H1 (cell line): ENCODE measurements at regions not wholly inside any gene's neighbourhood (a gene's known extent, or its start where the extent isn't known, plus 50 kb on each side); places are given as distances from the start of the nearest gene placed in this dataset.

Experiments used
- CTCF ChIA-PET: fragments of 300-600 bp; sonication (Branson Sonifier 250); formaldehyde crosslinking; loops from one replicate; lab custom pipeline; 2021; ENCODE audit not compliant: partially characterized antibody; lab: Charles Lee
- POLR2A ChIA-PET: fragments of 300-600 bp; sonication (Branson Sonifier 250); formaldehyde crosslinking; loops from one replicate; lab custom pipeline; 2021; ENCODE audit warnings: inconsistent platforms; ENCODE audit not compliant: partially characterized antibody; lab: Charles Lee
- DNase-seq, 2 experiments: peaks; one replicate each; pipeline versions ENCODE4 v3.0.0 to v3.0.0-alpha.2; 2010 to 2022; ENCODE audit warnings: low spot score in 2 of 2, low read depth in 1 of 2, mixed read lengths in 1 of 2
- FAIRE-seq: peaks from 2 replicates; lab custom pipeline; 2011; peaks lifted over from hg19 to GRCh38; lab: Jason Lieb, UNC
- H2AFZ ChIP-seq: 2 replicates; pipeline ENCODE4 v1.8.1; 2012; ENCODE audit warnings: low read length, inconsistent platforms
- H2AK5ac ChIP-seq: 2 replicates; pipeline ENCODE4 v1.6.1; 2013; ENCODE audit warnings: low read depth, low read length
- H2BK120ac ChIP-seq: replicated peaks from 2 replicates; pipeline ENCODE3; 2013; ENCODE audit warnings: low read depth, low read length, inconsistent platforms
- H2BK12ac ChIP-seq: 2 replicates; pipeline ENCODE4 v1.6.1; 2013; ENCODE audit warnings: low read depth, low read length
- H2BK15ac ChIP-seq: 2 replicates; pipeline ENCODE4 v1.6.1; 2013; ENCODE audit warnings: low read length
- H2BK20ac ChIP-seq: 2 replicates; pipeline ENCODE4 v1.6.1; 2013; ENCODE audit warnings: low read length
- H2BK5ac ChIP-seq: 2 replicates; pipeline ENCODE4 v1.6.1; 2013; ENCODE audit warnings: low read depth, low read length
- H3K14ac ChIP-seq: 2 replicates; pipeline ENCODE4 v1.6.1; 2013; ENCODE audit warnings: inconsistent platforms; ENCODE audit not compliant: insufficient read length
- H3K18ac ChIP-seq: 2 replicates; pipeline ENCODE4 v1.6.1; 2013; ENCODE audit warnings: low read length; ENCODE audit errors: extremely low read depth
- H3K23ac ChIP-seq: 2 replicates; pipeline ENCODE4 v1.6.1; 2013; ENCODE audit warnings: inconsistent platforms; ENCODE audit not compliant: insufficient read length
- H3K23me2 ChIP-seq: 2 replicates; pipeline ENCODE4 v1.6.1; 2013; ENCODE audit warnings: low read depth, low read length
- H3K27ac ChIP-seq: 2 replicates; pipeline ENCODE4 v1.6.1; 2011; ENCODE audit warnings: low read depth, low read length, inconsistent platforms
- H3K27me3 ChIP-seq, 4 experiments: replicated peaks in 1 of 4; 1 replicate in 1 of 4; 2 replicates in 3 of 4; pipeline versions ENCODE4 v1.6.1 to v1.8.1; 2011 to 2013; ENCODE audit warnings: low read length in 3 of 4, mild to moderate bottlenecking in 3 of 4, inconsistent platforms in 2 of 4, mixed read lengths in 2 of 4, moderate library complexity in 1 of 4; ENCODE audit not compliant: control insufficient read depth in 3 of 4, insufficient read depth in 3 of 4; ENCODE audit errors: extremely low read depth in 1 of 4
- H3K36me3 ChIP-seq, 4 experiments: 2 replicates each; pipeline versions ENCODE4 v1.6.1 to v1.8.1; 2011 to 2013; ENCODE audit warnings: mild to moderate bottlenecking in 4 of 4, low read length in 3 of 4, moderate library complexity in 2 of 4, control low read depth in 1 of 4, inconsistent platforms in 1 of 4; ENCODE audit not compliant: insufficient read depth in 4 of 4, control insufficient read depth in 2 of 4
- H3K4ac ChIP-seq: replicated peaks from 2 replicates; pipeline ENCODE3; 2013; ENCODE audit warnings: low read length, low read depth, mixed read lengths, inconsistent platforms; ENCODE audit not compliant: insufficient read length
- H3K4me1 ChIP-seq, 4 experiments: replicated peaks in 1 of 4; 1 replicate in 1 of 4; 2 replicates in 3 of 4; pipeline versions ENCODE4 v1.6.1 to v1.8.1; 2011 to 2013; ENCODE audit warnings: low read length in 3 of 4, inconsistent platforms in 2 of 4, mixed read lengths in 1 of 4; ENCODE audit not compliant: insufficient read depth in 4 of 4, control insufficient read depth in 3 of 4
- H3K4me2 ChIP-seq, 2 experiments: 2 replicates each; pipeline versions ENCODE4 v1.6.1 to v1.8.1; 2011 to 2013; ENCODE audit warnings: low read depth in 2 of 2, low read length in 2 of 2, control low read depth in 1 of 2, inconsistent platforms in 1 of 2, mild to moderate bottlenecking in 1 of 2; ENCODE audit not compliant: insufficient read depth in 1 of 2
- H3K4me3 ChIP-seq, 4 experiments: fragments of 200-600, 300-600 bp in 1 of 4; sonication (generic), shearing (Covaris generic), sonication (Bioruptor Twin) in 1 of 4; 2 replicates each; pipeline versions ENCODE4 v1.5.1 to v1.8.1; 2011 to 2016; ENCODE audit warnings: low read length in 4 of 4, low read depth in 3 of 4, control low read depth in 2 of 4, inconsistent platforms in 2 of 4, mild to moderate bottlenecking in 2 of 4, mixed read lengths in 1 of 4, moderate library complexity in 1 of 4; ENCODE audit not compliant: insufficient read depth in 2 of 4; ENCODE audit errors: extremely low read depth in 1 of 4
- H3K56ac ChIP-seq: replicated peaks from 2 replicates; pipeline ENCODE3; 2013; ENCODE audit warnings: low read depth, mild to moderate bottlenecking, mixed read lengths, low read length, inconsistent platforms; ENCODE audit not compliant: insufficient read length
- H3K79me1 ChIP-seq: 2 replicates; pipeline ENCODE4 v1.6.1; 2013; ENCODE audit warnings: low read depth, low read length, control low read depth
- H3K79me2 ChIP-seq, 2 experiments: 2 replicates each; pipeline versions ENCODE4 v1.6.1 to v1.8.1; 2012 to 2013; ENCODE audit warnings: low read length in 2 of 2, mild to moderate bottlenecking in 2 of 2, inconsistent platforms in 1 of 2; ENCODE audit not compliant: insufficient read depth in 2 of 2, control insufficient read depth in 1 of 2
- H3K9ac ChIP-seq, 4 experiments: replicated peaks in 1 of 4; 1 replicate in 1 of 4; 2 replicates in 3 of 4; pipeline versions ENCODE4 v1.6.1 to v1.8.1; 2011 to 2013; ENCODE audit warnings: low read depth in 3 of 4, low read length in 3 of 4, control low read depth in 2 of 4, mild to moderate bottlenecking in 2 of 4, moderate library complexity in 2 of 4, inconsistent platforms in 1 of 4; ENCODE audit errors: extremely low read depth in 1 of 4
- H3K9me3 ChIP-seq, 2 experiments: 2 replicates each; pipeline versions ENCODE4 v1.6.1 to v1.8.1; 2012 to 2013; ENCODE audit warnings: mild to moderate bottlenecking in 2 of 2, moderate library complexity in 2 of 2, control low read depth in 1 of 2, inconsistent platforms in 1 of 2, low read depth in 1 of 2, low read length in 1 of 2, mixed read lengths in 1 of 2; ENCODE audit not compliant: insufficient read depth in 2 of 2
- H4K20me1 ChIP-seq, 2 experiments: replicated peaks in 1 of 2; 2 replicates each; pipeline versions ENCODE3 to v1.8.1; 2011 to 2013; ENCODE audit warnings: inconsistent platforms in 2 of 2, low read length in 2 of 2, mild to moderate bottlenecking in 1 of 2; ENCODE audit not compliant: insufficient read depth in 2 of 2, control insufficient read depth in 1 of 2
- H4K5ac ChIP-seq: 2 replicates; pipeline ENCODE4 v1.6.1; 2013; ENCODE audit warnings: low read length, low read depth, mixed read lengths, inconsistent platforms; ENCODE audit not compliant: insufficient read length
- H4K8ac ChIP-seq: 2 replicates; pipeline ENCODE4 v1.8.0; 2013; ENCODE audit warnings: mild to moderate bottlenecking, moderate library complexity, low read length, inconsistent platforms; ENCODE audit not compliant: insufficient read depth; ENCODE audit errors: extremely low read depth
- H4K91ac ChIP-seq: replicated peaks from 2 replicates; pipeline ENCODE3; 2013; ENCODE audit warnings: low read length, mixed read lengths, inconsistent platforms; ENCODE audit not compliant: insufficient read length
- BACH1 ChIP-seq: IDR thresholded peaks from 2 replicates; pipeline ENCODE4 v1.6.1; 2012; ENCODE audit warnings: low read length, improper control_type of control experiment
- CBX5 ChIP-seq: fragments of 300-800, 300-1000 bp; sonication (generic); IDR thresholded peaks from 2 replicates; pipeline ENCODE4 v1.7.1; 2016; ENCODE audit warnings: antibody characterized with exemption, low read length, low read depth
- CHD1 ChIP-seq: IDR thresholded peaks from 2 replicates; pipeline ENCODE4 v1.6.1; 2012; ENCODE audit warnings: low read depth, low read length, improper control_type of control experiment
- WGBS, 2 experiments: shearing (Covaris generic) in 1 of 2; methylation state at CpG; one replicate each; pipeline versions ENCODE4 v1.1.6 to v1.1.7; 2013 to 2015; ENCODE audit warnings: low lambda C conversion rate in 2 of 2, mixed read lengths in 2 of 2, inconsistent platforms in 1 of 2, low coverage in 1 of 2, missing lambda C conversion rate in 1 of 2; ENCODE audit not compliant: insufficient replicate concordance in 2 of 2, insufficient coverage in 1 of 2, insufficient read length in 1 of 2; ENCODE audit errors: extremely low coverage in 1 of 2, missing lambda C conversion rate in 1 of 2; 5-methylcytosine and 5-hydroxymethylcytosine counted together

- Histone ChIP-seq H2BK15ac (no peak overlapping the region), H3K9ac (no peak overlapping the region), H2BK120ac (no peak overlapping the region), H3K14ac (no peak overlapping the region), H2BK5ac (no peak overlapping the region), H3K27me3 (no peaks in the 10 kb centered on the region; a peak in 1 of 7 replicates), H3K18ac (no peak overlapping the region), H2AK5ac (no peak overlapping the region), H3K23me2 (no peaks in the 10 kb centered on the region), H3K4me1 (peaks cover 2 to 23% (median 16%) of the 10 kb centered on the region in 4 experiments; a peak in 6 of 7 replicates), H3K4ac (no peak overlapping the region), H3K9me3 (peaks cover 2 to 5% of the 10 kb centered on the region in 2 experiments; a peak in 2 of 4 replicates), H3K79me2 (no peaks in the 10 kb centered on the region), H3K23ac (no peak overlapping the region), H4K20me1 (no peaks in the 10 kb centered on the region), H3K27ac (no peak overlapping the region), H3K4me2 (no peak overlapping the region; a peak in 1 of 4 replicates), H4K5ac (no peak overlapping the region), H4K91ac (no peak overlapping the region), H2AFZ (0 out of 2 replicates have a peak overlapping the region, but pooled peaks have one; percentile 54), H3K4me3 (no peak overlapping the region), H3K79me1 (no peaks in the 10 kb centered on the region), H2BK12ac (no peak overlapping the region; the same call in 1 of the 2 replicates), H2BK20ac (no peak overlapping the region), H4K8ac (no peak overlapping the region), H3K56ac (no peak overlapping the region), H3K36me3 (no peaks in the 10 kb centered on the region; a peak in 1 of 8 replicates)
- FAIRE-seq (no peak), DNase-seq (no peak)
- no peak for TF ChIP-seq CHD1
- TF ChIP-seq BACH1, result no peak
- TF ChIP-seq CBX5, result no peak
- ChIA-PET POLR2A (no interaction called here), CTCF (no interaction called here)
- 95% methylated on average over 3 of the region's 3 CpGs; no CpG with 5 or more reads in 1 of the 2 experiments for WGBS, 2 experiments
Measured at GRCh38 chr3:187919544-187919943, 174.3 kb upstream of the BCL6 start.
